HG02852 (cell line): ENCODE measurements at regions not wholly inside any gene's neighbourhood (a gene's known extent, or its start where the extent isn't known, plus 50 kb on each side); places are given as distances from the start of the nearest gene placed in this dataset.

Experiments used
- ATAC-seq: cut with Tn5 transposase; IDR thresholded peaks from one replicate; pipeline ENCODE4 v1.9.1; 2021; ENCODE audit warnings: mild to moderate bottlenecking, moderate library complexity; ENCODE audit not compliant: unreplicated experiment

DNA sequence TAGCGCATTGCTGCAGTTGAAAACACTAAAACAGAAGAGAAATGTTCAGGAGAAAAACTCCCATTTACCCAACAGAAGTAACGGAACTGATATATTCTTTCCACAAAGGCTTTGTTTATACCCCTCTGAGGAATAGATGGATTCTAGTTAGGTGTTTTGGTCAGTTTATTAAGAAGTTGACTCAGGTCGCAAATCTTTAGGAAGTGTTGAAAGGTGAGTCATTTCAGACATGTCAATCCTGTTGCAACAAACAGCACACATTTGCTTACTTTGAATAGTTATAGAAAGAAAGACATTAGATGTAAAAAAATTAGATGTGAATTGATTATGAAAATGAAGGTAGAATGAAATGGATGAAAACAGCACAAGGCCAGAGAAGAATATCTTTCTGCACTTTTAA, 941.0 kb downstream of the KCNJ2 start:
- no peak for ATAC-seq

DNA sequence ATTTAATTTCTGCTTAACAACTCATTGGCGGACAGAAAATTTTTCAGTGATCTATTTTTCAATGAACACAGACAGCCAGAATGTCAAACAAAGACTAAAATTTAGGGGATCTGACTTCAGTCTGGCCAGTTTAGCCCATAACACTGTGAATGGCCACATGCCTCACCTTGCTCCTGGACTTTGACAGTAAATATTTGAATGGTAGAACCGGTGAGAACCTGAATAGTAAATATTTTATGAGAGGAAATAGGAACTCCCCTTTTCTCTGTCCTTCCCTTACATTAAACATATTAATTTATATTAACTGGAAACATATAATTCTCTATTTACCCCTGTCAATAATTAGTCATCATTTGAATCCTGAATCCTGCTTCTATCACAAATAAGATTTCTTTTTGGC, 942.1 kb downstream of the KCNJ2 start:
- ATAC-seq, result no peak

DNA sequence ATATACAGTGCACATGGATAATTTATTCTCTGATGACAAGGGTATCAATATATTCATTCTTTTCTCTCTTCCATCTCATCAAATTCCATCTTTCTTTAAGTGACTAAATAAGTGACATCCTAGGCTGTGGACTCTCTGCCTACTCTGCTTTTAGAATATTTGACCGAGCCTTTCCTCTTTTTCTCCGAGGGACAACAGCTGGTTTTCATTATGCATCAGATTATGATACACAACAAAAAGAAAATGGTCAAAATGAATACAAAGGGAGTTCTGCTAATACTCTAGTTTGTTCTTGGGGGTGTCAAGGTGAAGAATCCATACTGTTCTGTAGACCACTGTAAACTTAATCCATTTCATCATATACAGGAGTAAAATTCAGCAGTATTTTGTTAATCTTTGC, 942.6 kb downstream of the KCNJ2 start:
- no peak for ATAC-seq

DNA sequence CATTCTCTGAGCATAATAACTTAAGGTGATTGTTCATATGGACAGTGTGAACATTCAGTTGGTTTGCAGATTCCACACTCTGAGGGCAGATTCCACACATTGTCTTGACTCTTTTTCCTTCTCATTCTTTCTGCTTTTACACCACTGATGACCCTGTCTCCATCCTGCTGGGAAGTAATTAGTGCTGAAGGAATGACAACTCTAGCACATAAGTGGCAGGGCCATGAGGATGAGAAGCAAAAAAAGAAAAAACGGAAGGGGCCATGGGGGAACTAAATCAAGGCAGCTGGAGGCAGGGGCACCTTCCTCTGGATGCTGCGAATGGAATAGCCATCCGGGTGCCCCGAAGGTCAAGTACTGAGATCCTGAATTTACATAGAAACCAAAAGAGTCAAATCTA, 944.0 kb downstream of the KCNJ2 start:
- ATAC-seq, result no peak

DNA sequence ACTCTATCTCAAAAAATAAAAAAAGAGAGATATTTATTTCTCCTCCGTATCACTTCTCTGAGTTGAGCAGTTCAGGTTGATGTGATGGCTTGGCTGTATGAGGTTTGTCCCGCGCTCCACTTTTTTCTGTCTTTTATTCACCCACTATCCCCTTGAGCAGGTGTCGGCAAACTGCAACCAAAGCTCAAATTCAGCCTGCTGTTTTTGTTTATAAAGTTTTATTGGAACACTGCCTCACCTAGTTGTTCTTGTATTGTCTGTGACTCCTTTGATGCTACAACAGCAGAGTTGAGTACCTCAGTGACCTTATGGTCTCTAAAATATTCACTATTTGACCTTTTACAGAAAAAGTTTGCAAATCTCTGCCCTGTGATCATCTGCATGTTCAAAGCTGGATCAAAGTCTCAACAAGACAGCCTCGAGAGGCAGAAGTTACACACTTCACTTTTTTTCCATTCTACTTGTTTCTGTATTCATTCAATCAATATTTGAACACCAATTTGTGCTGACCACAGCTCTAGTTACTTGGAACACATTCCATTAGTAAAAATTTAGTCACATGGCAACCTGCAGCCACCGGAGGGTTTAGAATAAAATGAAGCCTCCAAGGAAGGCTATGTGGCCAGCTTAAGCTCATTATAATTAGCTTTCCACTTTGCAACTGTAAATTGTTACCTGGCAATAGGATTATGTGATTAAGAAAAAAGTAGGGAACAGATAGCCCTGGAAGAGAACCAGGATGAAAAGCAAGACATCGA, 945.8 kb downstream of the KCNJ2 start:
- no peak for ATAC-seq

DNA sequence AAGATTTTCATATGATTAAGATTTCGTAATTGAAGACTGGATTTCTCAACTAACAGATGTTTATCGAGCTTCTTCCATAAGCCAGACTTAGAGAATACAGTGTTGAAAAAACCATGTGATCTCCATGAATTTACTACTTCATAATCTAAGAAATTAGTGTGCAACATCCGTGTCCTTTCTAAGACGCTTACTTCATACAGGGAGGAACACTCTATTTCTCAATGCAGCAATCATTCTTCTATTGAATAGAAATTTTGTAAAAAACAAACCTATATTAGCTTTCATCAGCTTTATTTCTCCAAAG, 946.3 kb downstream of the KCNJ2 start:
- no peak for ATAC-seq

DNA sequence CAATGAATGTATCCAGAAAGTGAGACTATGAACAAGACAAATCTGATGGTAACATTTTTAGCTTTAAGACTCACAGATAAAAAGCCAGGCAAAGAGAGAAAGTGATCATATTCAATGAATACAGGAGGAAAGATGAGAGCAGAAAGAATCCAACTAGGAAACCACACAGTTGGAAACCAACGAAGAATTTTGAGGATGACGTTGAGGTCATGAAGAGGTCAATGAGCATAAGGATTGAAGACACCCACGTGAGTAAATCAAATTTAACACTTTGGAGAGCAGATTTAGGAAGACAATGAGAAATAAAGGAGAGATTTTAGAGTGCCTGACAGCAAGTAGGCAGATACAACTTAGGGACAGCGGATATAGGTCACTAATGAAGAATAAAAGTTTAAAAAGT, 948.1 kb downstream of the KCNJ2 start:
- ATAC-seq, result no peak

DNA sequence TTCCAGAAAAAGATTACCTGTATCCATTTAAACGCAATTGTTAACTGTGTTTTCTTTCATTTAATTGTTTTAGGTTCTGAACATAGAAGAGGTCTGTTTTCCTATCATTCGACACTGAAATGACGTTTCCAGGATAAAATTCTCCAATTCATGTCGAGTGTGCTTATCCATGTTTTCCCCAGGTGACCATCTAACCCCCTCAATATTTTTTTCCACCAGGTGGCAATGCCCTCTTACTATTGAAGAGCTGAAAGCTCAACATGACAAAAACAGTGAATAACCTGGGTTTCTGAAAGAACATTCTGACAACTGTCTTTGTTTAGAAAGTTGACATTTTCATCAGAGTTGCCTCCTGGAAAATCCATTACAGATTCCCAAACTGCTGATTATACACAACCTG, 948.7 kb downstream of the KCNJ2 start:
- no peak for ATAC-seq

DNA sequence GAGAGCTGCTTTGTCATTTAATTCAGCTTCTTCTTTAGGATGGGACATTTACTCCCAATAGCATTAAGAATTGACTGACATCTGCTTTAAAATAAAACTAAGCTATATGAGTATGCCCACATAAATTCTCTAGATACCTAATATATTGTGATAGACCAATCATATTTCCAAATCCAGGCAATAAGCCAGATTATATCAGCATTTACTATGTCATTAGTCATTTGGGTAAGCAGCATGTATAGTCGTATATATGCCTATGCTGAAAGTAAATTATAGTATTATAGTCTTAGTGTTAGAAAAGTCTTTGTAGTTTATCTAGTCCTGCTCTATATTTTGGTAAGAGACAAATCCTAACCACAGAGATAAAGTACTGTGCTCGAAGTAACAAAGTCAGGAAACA, 958.1 kb downstream of the KCNJ2 start:
- no peak for ATAC-seq

DNA sequence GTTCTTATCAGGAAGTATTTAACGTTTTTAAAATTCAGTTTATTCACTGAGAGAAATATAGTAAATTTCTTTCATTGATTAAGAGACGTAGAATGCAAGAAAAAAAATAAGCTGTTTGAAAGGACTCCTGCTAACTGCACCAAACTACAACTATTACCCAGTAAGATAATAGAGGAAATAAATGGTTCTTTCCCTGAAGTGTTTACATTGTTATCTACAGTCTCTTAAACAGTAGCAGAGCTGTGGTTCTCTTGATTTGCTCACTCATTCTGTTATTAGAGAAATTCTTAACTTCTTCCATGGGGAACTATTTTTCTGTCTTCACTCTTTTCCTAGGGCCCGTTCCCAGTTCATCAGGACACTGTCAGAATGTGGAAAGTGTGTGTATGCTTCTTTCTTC, 973.0 kb downstream of the KCNJ2 start:
- no peak for ATAC-seq

DNA sequence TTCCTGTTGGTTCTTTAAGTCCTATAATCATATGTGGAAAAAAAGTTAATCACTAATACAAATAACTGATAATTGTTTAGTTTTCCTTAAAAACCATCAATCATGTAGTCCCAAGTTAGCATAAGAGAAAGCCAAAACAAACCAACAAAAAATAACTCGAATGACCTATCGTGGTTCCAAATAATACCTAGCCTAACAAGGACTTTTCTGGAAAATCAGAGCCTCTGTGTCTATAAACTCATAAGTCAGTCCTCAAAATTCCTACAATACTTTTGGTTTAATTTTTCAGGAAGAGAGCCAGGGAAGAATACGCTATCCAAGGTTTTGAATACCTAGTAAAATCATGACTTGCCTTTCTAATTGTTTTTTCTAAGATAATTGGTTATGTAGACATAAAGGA, 975.3 kb upstream of the SOX9 start:
- ATAC-seq, result no peak

DNA sequence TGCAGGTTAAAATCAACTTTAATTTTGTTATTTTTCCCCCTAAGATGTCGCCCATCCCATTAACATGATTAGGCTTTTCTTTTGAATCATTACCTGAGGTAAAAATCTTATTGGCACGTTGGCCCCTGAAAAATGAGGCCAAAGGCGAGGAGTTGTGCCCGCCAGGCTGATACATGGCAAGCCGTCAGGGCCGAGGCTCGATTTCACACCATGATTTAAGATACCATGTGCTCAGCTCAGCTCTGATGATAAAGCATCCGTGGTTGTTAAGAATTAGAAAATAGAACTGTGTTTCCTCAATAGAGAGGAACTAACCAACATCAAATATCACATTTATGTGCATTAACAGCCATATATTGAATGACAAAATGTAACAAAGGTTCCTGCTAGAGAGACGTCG, 972.9 kb upstream of the SOX9 start:
- no peak for ATAC-seq

DNA sequence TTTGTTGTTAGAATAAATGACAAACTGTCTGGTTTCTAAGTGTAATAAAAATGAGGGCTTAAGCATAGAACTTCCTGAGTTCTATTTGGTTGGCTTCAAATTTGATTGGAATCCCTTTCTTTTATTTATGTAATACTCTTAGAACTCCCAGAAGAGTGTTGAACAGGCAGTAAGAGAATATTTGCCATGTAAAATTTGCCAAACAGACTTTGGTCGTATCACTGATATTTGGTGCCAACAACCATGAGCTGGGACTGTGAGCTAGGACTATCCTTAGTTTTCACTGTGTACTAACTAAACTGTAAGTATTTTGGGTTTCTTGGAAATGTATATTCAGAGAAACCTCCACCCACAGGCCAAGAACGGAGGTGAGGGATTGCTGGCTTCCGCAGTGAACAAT, 971.2 kb upstream of the SOX9 start:
- ATAC-seq, result no peak

DNA sequence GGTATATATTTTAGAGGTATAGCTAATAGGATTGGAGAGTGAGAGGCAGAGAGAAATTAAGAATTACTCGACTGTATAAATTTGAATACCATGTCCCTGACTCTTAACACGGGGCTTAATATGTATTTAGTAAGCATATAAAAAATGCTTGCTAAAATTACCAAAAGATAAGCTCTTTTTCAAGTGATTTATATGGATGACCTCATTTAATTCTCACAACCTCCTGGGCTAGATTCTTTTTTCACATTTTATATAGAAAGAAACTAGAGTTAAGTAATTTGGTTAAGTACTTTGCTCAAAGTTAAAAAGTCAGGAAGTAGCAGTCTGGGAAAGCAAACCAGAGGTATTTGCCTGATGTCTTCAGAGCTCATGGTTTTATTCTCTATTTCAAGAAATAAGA, 963.5 kb upstream of the SOX9 start:
- no peak for ATAC-seq

DNA sequence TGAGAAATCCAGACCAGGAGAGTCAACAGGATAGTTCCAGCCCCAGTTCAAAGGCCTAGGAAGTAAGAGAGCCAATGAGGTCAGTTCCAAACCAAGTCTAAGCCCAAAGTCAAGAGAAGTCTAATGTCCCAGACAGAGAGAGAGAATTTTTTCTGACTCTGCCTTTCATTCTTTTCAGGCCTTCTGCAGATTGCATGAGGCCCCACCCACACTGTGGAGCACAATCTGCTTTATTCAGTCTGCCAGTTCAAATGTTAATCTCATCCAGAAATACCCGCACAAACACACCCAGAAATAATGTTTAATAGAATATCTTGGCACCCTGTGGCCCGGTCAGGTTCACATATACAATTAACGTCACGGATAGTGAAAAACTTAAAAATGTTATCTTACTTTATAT, 962.4 kb upstream of the SOX9 start:
- ATAC-seq, result no peak

DNA sequence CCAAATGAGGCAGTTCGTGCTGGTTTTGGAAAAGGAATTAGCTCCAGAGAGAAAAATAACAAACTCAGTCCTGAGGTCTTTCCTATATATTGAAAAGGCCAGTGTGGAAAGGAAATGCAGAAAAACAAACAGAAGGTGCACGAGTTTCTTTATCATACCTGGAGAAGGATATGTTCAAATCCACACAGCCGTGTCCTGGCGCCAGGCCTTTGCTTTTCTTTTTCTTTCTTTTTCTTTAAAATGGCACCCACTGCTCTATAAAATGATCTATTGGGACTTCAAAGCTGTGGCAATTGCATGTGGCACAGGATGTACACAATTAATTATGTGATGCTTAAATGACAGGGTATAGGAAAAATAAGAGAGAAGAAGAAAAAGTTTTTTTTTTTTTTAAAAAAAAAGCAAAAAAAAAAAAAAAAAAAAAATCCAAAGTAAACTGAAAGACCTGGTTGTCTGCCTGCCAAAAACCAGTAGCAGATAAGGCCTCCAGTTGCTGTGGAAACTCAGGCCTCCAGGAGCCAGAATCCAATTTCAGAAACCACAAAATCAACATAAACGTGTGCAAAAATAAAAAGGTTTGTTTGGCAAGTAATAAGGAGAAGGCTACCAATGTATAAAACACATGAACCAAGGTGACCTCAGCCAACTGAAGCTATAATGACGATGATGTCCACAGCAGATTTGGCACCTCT, 957.6 kb upstream of the SOX9 start:
- ATAC-seq, result no peak

DNA sequence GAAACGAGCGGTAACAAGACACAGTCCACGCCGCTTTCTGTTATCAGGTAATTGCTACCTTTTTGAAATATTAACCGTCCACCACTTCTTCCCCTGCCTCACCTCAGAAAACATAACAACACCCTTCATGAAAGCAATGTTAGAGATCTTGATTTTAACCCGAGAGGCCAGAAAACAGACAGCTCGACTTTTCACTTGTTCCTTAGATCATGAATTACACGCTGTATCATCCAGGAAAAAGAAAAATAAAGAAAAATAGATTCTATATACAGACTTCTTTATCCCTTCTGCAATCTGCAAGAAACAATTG, 957.1 kb upstream of the SOX9 start:
- ATAC-seq, result no peak

DNA sequence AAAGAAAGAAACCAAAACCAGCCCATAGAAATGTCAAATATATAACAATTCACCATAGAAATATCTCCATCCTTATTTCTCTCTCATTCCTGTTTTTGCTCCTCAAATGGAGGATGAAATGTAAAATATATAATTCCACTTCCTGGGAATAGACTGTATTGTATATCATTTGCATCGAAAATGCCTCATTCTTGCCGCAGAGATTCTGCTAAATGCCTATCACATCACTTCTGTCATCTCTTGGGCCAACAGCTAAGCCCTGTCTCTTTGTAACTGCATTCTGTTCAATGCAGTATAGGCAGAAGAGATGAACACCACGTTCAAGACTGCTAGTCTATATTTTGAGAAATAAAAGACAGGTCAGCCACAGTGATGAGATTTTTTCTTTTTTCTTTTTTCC, 956.3 kb upstream of the SOX9 start:
- no peak for ATAC-seq

DNA sequence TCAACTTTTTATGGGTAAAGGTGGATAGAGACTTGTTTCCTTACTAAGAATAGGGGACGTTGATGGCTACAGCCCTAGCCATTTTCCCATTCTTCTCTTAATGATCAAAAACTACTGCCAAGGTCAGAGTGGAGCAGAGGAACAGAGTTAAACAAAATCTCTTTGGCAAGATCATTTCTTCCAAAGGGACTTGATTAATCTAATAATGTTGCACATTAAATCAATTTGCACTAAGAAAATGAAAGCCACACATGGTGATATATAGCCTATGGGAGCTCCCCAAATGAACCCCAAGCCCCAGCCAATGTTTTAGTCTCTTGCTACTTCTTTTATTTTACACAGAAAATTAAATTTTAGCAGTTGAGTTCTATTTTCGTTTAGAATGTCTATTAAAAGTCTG, 954.5 kb upstream of the SOX9 start:
- ATAC-seq, result no peak

DNA sequence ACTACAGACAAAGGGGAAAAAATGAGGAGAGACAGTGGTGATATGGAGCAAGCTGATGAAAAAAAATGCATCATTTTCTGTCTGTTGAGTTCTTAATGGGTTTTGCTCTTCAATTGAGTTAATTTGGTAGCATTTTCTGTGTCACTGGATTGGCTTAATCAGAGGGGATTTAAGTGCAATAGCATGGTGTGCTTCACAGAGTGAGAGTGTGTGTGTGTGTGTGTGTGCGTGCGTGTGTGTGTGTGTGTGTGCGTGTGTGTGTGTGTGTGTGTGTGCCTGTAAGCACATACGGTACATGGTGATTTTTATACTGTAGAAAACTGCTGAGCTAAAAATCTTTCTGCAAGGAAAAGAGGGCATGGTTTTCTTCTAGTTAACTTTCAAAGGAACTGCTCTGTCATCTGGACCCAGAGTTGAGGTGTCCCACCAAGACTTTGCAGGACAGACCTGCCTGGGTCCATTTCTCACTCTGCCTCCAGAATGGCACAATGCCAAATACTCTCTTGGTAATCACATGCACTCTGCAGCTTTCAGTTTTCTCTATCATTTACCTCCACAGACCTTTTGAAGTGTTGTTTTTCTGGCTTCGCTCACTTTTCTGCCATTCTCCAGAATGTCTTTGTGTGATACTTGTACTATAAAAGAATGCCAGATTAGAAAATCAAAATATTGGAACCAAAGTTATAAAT, 952.6 kb upstream of the SOX9 start:
- ATAC-seq, result no peak

DNA sequence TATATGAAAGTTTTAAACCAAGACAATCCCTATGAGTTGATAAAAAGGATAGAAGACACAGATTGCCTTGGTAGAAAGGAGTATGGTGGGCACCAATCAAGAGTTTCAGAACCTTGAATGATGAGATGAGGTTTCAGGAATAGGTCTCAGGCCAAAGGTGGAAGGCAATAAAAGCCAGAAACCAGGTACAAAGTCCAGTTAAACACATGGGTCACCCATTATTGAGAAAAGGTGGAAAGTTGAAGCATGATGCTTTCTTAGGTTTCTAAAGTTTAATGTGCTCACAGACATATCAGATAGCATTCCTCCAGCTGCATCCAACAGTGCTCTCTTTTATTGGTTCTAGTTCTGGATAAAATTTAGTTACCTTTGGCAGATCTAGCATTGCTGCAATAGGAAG, 950.8 kb upstream of the SOX9 start:
- no peak for ATAC-seq

DNA sequence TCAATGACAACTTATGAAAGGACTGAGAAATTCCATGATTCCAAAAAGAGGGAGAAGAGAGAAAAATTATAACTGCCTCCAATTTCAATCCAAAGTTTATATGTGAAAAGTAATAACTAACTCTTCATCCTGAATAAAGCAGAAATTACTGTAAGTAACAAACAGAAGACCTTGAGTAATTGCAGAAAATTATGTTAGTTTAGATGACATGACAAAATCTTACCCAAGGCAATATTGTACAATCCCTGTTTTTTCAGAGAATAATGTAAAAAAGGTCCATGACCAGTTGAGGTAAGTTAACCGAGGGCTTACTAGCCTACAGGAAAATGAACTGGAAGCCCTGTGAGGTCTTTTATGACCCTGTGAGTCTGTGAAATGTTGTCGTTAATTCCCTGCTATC, 949.5 kb upstream of the SOX9 start:
- no peak for ATAC-seq

DNA sequence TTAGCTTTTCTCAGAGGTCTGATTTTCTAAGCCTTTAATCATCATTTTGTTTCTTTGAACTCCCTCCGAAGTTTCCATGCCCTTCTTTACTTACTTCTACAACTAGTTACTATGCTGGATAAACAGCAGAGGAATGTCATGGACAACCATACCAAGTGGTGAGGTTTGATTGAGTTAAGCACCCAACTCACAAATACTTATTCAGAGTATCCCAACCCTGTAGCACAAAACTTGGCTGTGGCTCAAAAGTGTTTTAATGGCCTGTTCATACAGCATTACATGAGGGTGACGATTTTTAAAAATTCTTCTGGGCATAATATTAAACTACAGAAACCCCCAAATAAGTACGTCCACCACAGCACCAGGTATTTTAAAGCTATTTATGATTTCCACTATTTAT, 946.8 kb upstream of the SOX9 start:
- ATAC-seq, result no peak
